Hepatocyte (in vitro differentiated cells): ENCODE measurements at regions not wholly inside any gene's neighbourhood (a gene's known extent, or its start where the extent isn't known, plus 50 kb on each side); places are given as distances from the start of the nearest gene placed in this dataset.

ENCODE experiments used
- DNase-seq: peaks from one replicate; pipeline ENCODE4 v3.0.0-alpha.2; 2016; ENCODE audit warnings: low spot score
- H2AFZ ChIP-seq: fragments of 200-600 bp; sonication (generic); 2 replicates; pipeline ENCODE4 v1.6.0; 2016; ENCODE audit warnings: antibody characterized with exemption, mild to moderate bottlenecking
- H3K27ac ChIP-seq: fragments of 200-600 bp; sonication (generic); 2 replicates; pipeline ENCODE4 v1.5.1; 2016; ENCODE audit warnings: mild to moderate bottlenecking
- H3K27me3 ChIP-seq: fragments of 200-600 bp; sonication (generic); 2 replicates; pipeline ENCODE4 v1.6.1; 2016
- H3K36me3 ChIP-seq: fragments of 200-600 bp; sonication (generic); replicated peaks from 2 replicates; pipeline ENCODE4 v1.5.1; 2016; ENCODE audit warnings: low read depth; ENCODE audit not compliant: insufficient read depth
- H3K4me1 ChIP-seq: fragments of 200-600 bp; sonication (generic); 2 replicates; pipeline ENCODE4 v1.5.1; 2016; ENCODE audit warnings: mild to moderate bottlenecking, moderate library complexity; ENCODE audit not compliant: insufficient read depth
- H3K4me2 ChIP-seq: fragments of 200-600 bp; sonication (generic); 2 replicates; pipeline ENCODE4 v1.6.0; 2016
- H3K4me3 ChIP-seq: fragments of 200-600 bp; sonication (generic); 2 replicates; pipeline ENCODE4 v1.5.1; 2016; ENCODE audit warnings: mild to moderate bottlenecking
- H3K79me2 ChIP-seq: fragments of 200-600 bp; sonication (generic); 2 replicates; pipeline ENCODE4 v1.6.0; 2017; ENCODE audit warnings: mild to moderate bottlenecking
- H3K9me2 ChIP-seq: fragments of 200-600 bp; sonication (generic); replicated peaks from 2 replicates; pipeline ENCODE4 v1.6.0; 2017; ENCODE audit warnings: mild to moderate bottlenecking; ENCODE audit not compliant: insufficient read depth
- H3K9me3 ChIP-seq: fragments of 200-600 bp; sonication (generic); 2 replicates; pipeline ENCODE4 v1.5.1; 2016; ENCODE audit warnings: low read depth, mild to moderate bottlenecking
- H4K20me1 ChIP-seq: fragments of 200-600 bp; sonication (generic); 2 replicates; pipeline ENCODE4 v1.6.0; 2016; ENCODE audit warnings: mild to moderate bottlenecking; ENCODE audit not compliant: insufficient read depth, poor library complexity, severe bottlenecking
- CTCF ChIP-seq: fragments of 200-600 bp; sonication (generic); IDR thresholded peaks from 2 replicates; pipeline ENCODE4 v1.5.1; 2016; ENCODE audit warnings: antibody characterized with exemption, mild to moderate bottlenecking; ENCODE audit not compliant: poor library complexity
- EZH2 ChIP-seq: fragments of 200-600 bp; sonication (generic); IDR thresholded peaks from 2 replicates; pipeline ENCODE4 v1.6.1; 2016; ENCODE audit warnings: antibody characterized with exemption, mild to moderate bottlenecking, borderline replicate concordance
- EZH2phosphoT487 ChIP-seq: fragments of 200-600 bp; sonication (generic); IDR thresholded peaks from one replicate; pipeline ENCODE4 v1.6.1; 2018; ENCODE audit warnings: antibody characterized with exemption, mild to moderate bottlenecking, low read depth, moderate library complexity; ENCODE audit not compliant: unreplicated experiment, severe bottlenecking
- WGBS: methylation state at CpG from one replicate; pipeline ENCODE4 v1.1.6; 2016; ENCODE audit warnings: low lambda C conversion rate; ENCODE audit errors: missing lambda C conversion rate; 5-methylcytosine and 5-hydroxymethylcytosine counted together

GRCh38 chr10:22478555-22479334 lies 133.4 kb downstream of the SPAG6 start:
- Histone ChIP-seq H4K20me1 (no peaks in the 10 kb centered on the region), H3K4me2 (no peak overlapping the region), H3K4me3 (no peak overlapping the region), H3K27ac (no peak overlapping the region), H2AFZ (no peak overlapping the region), H3K79me2 (no peaks in the 10 kb centered on the region), H3K36me3 (no peaks in the 10 kb centered on the region), H3K9me3 (no peaks in the 10 kb centered on the region), H3K9me2 (no peaks in the 10 kb centered on the region), H3K27me3 (peaks cover 50% of the 10 kb centered on the region), H3K4me1 (peaks cover 19% of the 10 kb centered on the region)
- 86% methylated on average over 8 of the region's 8 CpGs for WGBS
- no peak for DNase-seq
- TF ChIP-seq EZH2, result no peak
- TF ChIP-seq CTCF, result no peak
- TF ChIP-seq EZH2phosphoT487, result no peak

- Histone ChIP-seq H3K79me2 (no peaks in the 10 kb centered on the region), H3K4me2 (no peak overlapping the region), H3K27me3 (peaks cover 43% of the 10 kb centered on the region), H3K27ac (no peak overlapping the region), H3K9me3 (no peaks in the 10 kb centered on the region), H2AFZ (no peak overlapping the region), H3K4me1 (peaks cover 19% of the 10 kb centered on the region), H3K36me3 (no peaks in the 10 kb centered on the region), H3K9me2 (no peaks in the 10 kb centered on the region), H3K4me3 (no peak overlapping the region), H4K20me1 (no peaks in the 10 kb centered on the region)
- DNase-seq, result no peak
- WGBS, result 66% methylated on average over 4 of the region's 4 CpGs
- TF ChIP-seq EZH2phosphoT487 (no peak), CTCF (no peak), EZH2 (no peak)
These were observed 134.1 kb downstream of the SPAG6 start for GRCh38 chr10:22479419-22479818.

GRCh38 chr10:22481106-22481505 lies 135.8 kb downstream of the SPAG6 start:
- 94% methylated on average over 6 of the region's 6 CpGs for WGBS
- Histone ChIP-seq H3K4me2 (no peak overlapping the region), H3K79me2 (no peaks in the 10 kb centered on the region), H2AFZ (no peak overlapping the region), H3K4me1 (peaks cover 12% of the 10 kb centered on the region), H3K9me3 (no peaks in the 10 kb centered on the region), H3K36me3 (no peaks in the 10 kb centered on the region), H3K4me3 (no peak overlapping the region), H4K20me1 (no peaks in the 10 kb centered on the region), H3K9me2 (no peaks in the 10 kb centered on the region), H3K27ac (no peak overlapping the region), H3K27me3 (peaks cover 26% of the 10 kb centered on the region)
- DNase-seq, result no peak
- TF ChIP-seq CTCF (no peak), EZH2phosphoT487 (no peak), EZH2 (no peak)
